ENCODE measurements at regions not wholly inside any gene's neighbourhood (a gene's known extent, or its start where the extent isn't known, plus 50 kb on each side); places are given as distances from the start of the nearest gene placed in this dataset.

DNA sequence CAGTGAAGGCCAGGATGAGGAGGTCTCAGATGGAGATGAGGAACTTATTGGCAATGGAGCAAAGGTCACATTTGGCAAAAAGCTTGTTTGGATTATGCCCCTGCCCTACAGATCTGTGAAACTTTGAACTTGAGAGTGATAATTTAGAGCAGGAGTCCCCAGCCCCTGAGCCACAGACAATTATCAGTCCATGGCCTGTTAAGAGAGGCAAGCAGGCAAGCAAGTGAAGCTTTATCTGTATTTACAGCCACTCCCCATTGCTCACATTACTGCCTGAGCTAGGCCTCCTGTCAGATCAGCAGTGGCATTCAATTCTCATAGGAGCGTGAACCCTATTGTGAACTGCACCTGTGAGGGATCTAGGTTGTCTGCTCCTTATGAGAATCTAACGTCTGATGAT, 1076.9 kb upstream of the TENM4 start:
- no peak for TF ChIP-seq CTCF (IDR thresholded peaks at IDR 0.05; ENCODE audit: unreplicated experiment)
- Mint-ChIP-seq H3K4me3 (ENCODE audit: low read depth) (no peak overlapping the region), H3K36me3 (ENCODE audit: insufficient read depth) (no peaks in the 10 kb centered on the region), H3K27ac (no peak overlapping the region), H3K27me3 (no peaks in the 10 kb centered on the region), H3K9me3 (ENCODE audit: low read depth) (no peaks in the 10 kb centered on the region), H3K4me1 (ENCODE audit: low read depth) (peaks cover 9% of the 10 kb centered on the region)
- DNase-seq (ENCODE audit: low spot score, unreplicated experiment) = no peak

- Mint-ChIP-seq H3K36me3 (ENCODE audit: insufficient read depth) (no peaks in the 10 kb centered on the region), H3K4me3 (ENCODE audit: low read depth) (no peak overlapping the region), H3K27ac (no peak overlapping the region), H3K9me3 (ENCODE audit: low read depth) (no peaks in the 10 kb centered on the region), H3K4me1 (ENCODE audit: low read depth) (peaks cover 4% of the 10 kb centered on the region), H3K27me3 (no peaks in the 10 kb centered on the region)
- no peak for TF ChIP-seq CTCF (IDR thresholded peaks at IDR 0.05; ENCODE audit: unreplicated experiment)
- DNase-seq (ENCODE audit: low spot score, unreplicated experiment) = no peak
Measured at GRCh38 chr11:80515097-80515496, 1074.3 kb upstream of the TENM4 start.

GRCh38 chr11:80512491-80512890, 1071.7 kb upstream of the TENM4 start:
- TF ChIP-seq CTCF (IDR thresholded peaks at IDR 0.05; ENCODE audit: unreplicated experiment) = no peak
- Mint-ChIP-seq H3K4me3 (ENCODE audit: low read depth) (no peak overlapping the region), H3K36me3 (ENCODE audit: insufficient read depth) (peaks cover 4% of the 10 kb centered on the region), H3K27ac (no peak overlapping the region), H3K9me3 (ENCODE audit: low read depth) (peaks cover 15% of the 10 kb centered on the region), H3K4me1 (ENCODE audit: low read depth) (peaks cover 1% of the 10 kb centered on the region), H3K27me3 (no peaks in the 10 kb centered on the region)
- no peak for DNase-seq (ENCODE audit: low spot score, unreplicated experiment)

DNA sequence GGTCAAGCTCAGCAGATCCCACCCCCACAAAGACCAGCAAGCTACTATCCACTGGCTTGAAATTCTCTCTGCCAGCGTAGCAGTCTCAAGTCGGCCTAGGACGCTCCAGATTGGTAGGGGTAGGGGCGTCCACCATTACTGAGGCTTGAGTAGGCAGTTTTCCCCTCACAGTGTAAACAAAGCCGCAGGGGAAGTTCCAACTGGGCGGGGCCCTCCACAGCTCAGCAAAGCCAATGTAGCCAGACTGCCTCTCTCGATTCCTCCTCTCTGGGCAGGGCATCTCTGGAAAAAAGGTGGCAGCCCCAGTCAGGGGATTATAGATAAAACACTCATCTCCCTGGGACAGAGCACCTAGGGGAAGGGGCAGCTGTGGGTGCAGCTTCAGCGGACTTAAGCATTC, 1064.9 kb upstream of the TENM4 start:
- Mint-ChIP-seq H3K27me3 (no peaks in the 10 kb centered on the region), H3K4me1 (ENCODE audit: low read depth) (no peaks in the 10 kb centered on the region), H3K36me3 (ENCODE audit: insufficient read depth) (peaks cover 6% of the 10 kb centered on the region), H3K27ac (no peak overlapping the region), H3K4me3 (ENCODE audit: low read depth) (no peak overlapping the region), H3K9me3 (ENCODE audit: low read depth) (peaks cover 22% of the 10 kb centered on the region)
- no peak for DNase-seq (ENCODE audit: low spot score, unreplicated experiment)
- no peak for TF ChIP-seq CTCF (IDR thresholded peaks at IDR 0.05; ENCODE audit: unreplicated experiment)

DNA sequence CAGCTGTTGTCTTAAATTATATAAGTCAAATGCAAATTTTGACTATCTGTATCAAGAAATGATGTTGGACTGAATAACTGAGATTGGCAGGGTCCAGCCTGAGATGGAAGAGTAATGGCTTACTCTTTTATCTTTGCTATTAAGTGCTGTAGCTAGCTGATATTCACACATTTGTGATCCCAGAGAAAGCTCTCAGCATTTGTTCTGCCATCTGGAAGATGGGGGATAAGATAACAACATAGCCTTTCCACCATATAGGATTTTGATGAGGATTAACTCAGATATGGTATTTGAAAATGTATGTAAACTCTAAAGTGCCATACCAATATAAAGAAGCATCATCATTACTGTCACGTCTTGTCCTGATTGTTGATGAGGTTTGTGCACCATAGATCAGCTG, 1063.2 kb upstream of the TENM4 start:
- H3K4me3 Mint-ChIP-seq (ENCODE audit: low read depth) = no peak overlapping the region
- no peak overlapping the region for H3K27ac Mint-ChIP-seq
- no peak for DNase-seq (ENCODE audit: low spot score, unreplicated experiment)
- H3K36me3 Mint-ChIP-seq (ENCODE audit: insufficient read depth) = peaks cover 6% of the 10 kb centered on the region
- TF ChIP-seq CTCF (IDR thresholded peaks at IDR 0.05; ENCODE audit: unreplicated experiment) = no peak
- no peaks in the 10 kb centered on the region for H3K4me1 Mint-ChIP-seq (ENCODE audit: low read depth)
- H3K9me3 Mint-ChIP-seq (ENCODE audit: low read depth) = peaks cover 18% of the 10 kb centered on the region
- H3K27me3 Mint-ChIP-seq = peaks cover 3% of the 10 kb centered on the region

All from progenitor cell of endocrine pancreas (in vitro differentiated cells).